ENCODE measurements at regions not wholly inside any gene's neighbourhood (a gene's known extent, or its start where the extent isn't known, plus 50 kb on each side); places are given as distances from the start of the nearest gene placed in this dataset.
A peak's percentile ranks its signal among the peaks of the same experiment; 100 is the strongest.

DNA sequence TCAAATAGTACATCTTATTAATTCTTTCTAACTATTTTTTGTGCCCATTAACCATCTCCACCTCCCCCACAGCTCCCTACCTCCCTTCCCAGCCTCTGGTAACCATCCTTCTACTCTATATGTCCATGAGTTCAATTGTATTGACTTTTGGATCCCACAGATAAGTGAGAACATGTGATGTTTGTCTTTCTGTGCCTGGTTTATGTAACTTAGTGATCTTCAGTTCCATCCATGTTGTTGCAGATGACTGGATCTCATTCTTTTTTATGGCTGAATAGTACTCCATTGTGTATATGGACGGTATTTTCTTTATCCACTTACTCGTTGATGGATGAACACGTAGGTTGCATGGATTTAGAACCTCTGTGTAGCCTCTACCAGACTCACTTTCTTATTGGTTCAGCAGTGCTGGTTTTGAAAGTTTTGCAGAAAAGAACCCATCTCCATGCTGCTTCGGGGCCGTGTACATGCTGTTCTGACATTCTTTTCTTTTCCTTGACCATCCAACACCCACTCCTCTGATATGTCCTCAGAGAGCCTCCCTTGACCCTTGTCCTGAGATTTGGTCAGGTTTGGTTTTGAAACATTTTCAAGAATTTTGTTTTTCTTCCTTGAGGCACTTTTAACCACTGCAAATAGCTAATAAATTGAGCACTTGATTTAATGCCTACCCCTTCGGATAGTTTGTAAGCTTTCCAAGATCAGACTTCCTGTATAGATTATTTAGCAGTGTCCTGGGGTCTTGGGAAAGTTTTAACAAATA is 231.2 kb upstream of the ZFP64 start:
- peaks cover 5 to 34% of the 10 kb centered on the region in 2 donors for H3K9me3 Mint-ChIP-seq
- no peaks in the 10 kb centered on the region for H3K4me1 Mint-ChIP-seq
- ATAC-seq = no peak
- peak overlapping the region in 1 of 2 donors; percentile 78 for H3K27ac Mint-ChIP-seq
- no peak overlapping the region for H3K4me3 Mint-ChIP-seq
- H3K27me3 Mint-ChIP-seq = no peaks in the 10 kb centered on the region
- no peak for DNase-seq

DNA sequence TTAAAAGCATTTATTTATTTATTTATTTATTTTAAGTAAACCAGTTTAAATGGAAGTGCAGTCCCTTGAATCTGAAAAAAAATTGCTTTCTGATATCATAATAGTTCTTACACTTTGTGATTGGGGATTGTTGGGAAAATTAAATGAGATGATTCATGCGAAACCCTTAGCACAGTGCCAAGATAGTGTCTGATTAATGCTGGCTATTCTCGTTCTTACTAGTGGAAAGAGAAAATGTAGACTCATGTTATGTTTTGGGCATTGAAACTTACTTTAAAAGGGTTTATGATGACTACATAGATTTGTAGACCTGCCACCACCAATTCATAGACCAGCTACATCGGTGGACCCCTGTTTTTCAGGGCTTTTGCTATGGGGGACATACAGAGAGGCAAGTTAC is 229.2 kb upstream of the ZFP64 start:
- ATAC-seq (no peak), DNase-seq (no peak)

DNA sequence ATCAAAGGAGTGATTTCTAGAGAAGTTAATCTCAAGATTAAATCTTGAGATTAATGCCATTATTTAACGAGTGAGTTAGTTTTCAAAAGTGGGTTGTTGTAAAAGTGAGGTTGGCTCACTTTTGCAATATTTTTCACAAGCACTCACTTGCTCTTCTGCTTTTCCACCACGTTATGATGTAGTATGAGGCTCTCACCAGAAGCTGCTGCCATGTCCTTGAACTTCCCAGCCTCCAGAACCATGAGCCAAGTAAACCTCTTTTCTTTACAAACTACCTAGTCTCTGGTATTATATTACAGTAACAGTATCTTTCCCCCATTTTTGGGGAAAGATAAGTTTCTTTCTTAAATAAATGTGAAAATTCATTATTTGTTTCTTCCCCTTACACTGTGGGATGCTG is 227.6 kb upstream of the ZFP64 start:
- Mint-ChIP-seq H3K9me3 (peaks cover 5 to 30% of the 10 kb centered on the region in 2 donors), H3K27me3 (no peaks in the 10 kb centered on the region), H3K27ac (no peak overlapping the region), H3K4me3 (no peak overlapping the region), H3K4me1 (peaks cover 5% of the 10 kb centered on the region)
- DNase-seq (no peak), ATAC-seq (no peak)

More for the DNA sequence above, 229.2 kb upstream of the ZFP64 start:
- Mint-ChIP-seq H3K9me3 (peaks cover 5 to 34% of the 10 kb centered on the region in 2 donors), H3K4me3 (no peak overlapping the region), H3K4me1 (no peaks in the 10 kb centered on the region), H3K27me3 (no peaks in the 10 kb centered on the region), H3K27ac (no peak overlapping the region)

GRCh38 chr20:52416953-52417352 is 225.4 kb upstream of the ZFP64 start:
- peaks cover 5% of the 10 kb centered on the region for H3K4me1 Mint-ChIP-seq
- H3K4me3 Mint-ChIP-seq = no peak overlapping the region
- DNase-seq (no peak), ATAC-seq (no peak)
- peaks cover 0 to 20% of the 10 kb centered on the region in 2 donors for H3K9me3 Mint-ChIP-seq
- no peaks in the 10 kb centered on the region for H3K27me3 Mint-ChIP-seq
- H3K27ac Mint-ChIP-seq = no peak overlapping the region

DNA sequence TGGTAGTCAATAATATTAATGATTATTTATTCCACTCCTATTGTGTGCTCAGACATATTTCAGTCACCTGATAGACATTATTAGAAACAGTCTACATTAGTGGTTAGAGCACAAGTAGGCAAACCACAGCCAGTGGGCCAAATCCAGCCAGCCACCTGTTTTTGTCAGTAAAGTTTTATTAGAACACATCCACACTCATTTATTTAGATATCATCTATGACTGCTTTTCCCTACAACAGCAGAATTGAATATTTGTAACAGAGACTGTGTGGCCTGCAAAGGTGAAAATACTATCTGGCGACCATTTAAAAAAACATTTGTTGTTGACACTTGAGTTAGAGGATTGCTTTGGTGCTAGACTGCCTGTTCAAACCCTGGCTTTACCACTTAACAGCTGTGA is 220.0 kb upstream of the ZFP64 start:
- H3K27ac Mint-ChIP-seq = no peak overlapping the region
- H3K4me1 Mint-ChIP-seq = peaks cover 45% of the 10 kb centered on the region

DNA sequence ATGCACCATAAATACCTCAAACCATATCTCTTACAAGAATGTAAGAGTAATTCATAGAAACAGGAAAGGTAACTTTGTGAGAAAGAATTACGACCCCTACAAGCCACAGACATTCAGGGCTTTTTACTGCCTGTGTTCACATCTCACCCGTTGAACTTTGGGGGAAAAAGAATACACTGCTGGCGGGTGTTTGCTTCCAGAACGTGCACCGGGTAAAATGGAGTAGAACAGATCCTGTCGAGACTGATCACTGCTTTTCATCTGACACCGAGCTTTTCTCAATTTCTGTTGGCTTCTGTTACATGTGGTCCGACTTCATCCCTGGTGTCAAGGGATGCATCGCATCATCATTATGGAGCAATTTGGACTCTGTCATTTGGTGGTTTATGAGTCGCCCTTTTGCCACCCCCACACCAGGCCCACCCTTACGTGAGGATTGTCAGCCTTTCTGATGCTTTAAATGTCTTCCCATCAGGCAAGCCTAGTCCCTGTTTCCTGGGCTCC is 219.2 kb upstream of the ZFP64 start:
- H3K27me3 Mint-ChIP-seq = no peaks in the 10 kb centered on the region
- H3K4me3 Mint-ChIP-seq = peak overlapping the region; percentile 62 to 69
- DNase-seq (peak in 1 of 2 donors; percentile 11), ATAC-seq (peak; percentile 66)
- H3K27ac Mint-ChIP-seq = peak overlapping the region; percentile 88 to 95
- H3K9me3 Mint-ChIP-seq = peaks cover 7 to 15% of the 10 kb centered on the region in 2 donors
- H3K4me1 Mint-ChIP-seq = peaks cover 53% of the 10 kb centered on the region

More for the DNA sequence above, 220.0 kb upstream of the ZFP64 start:
- Mint-ChIP-seq H3K27me3 (no peaks in the 10 kb centered on the region), H3K4me3 (no peak overlapping the region), H3K9me3 (peaks cover 7 to 8% of the 10 kb centered on the region in 2 donors)
- no peak for DNase-seq
- no peak for ATAC-seq

GRCh38 chr20:52410182-52410647 is 218.6 kb upstream of the ZFP64 start:
- Mint-ChIP-seq H3K4me3 (peak overlapping the region; percentile 62 to 69), H3K27ac (peak overlapping the region; percentile 88 to 95), H3K4me1 (peaks cover 57% of the 10 kb centered on the region), H3K9me3 (peaks cover 7 to 15% of the 10 kb centered on the region in 2 donors), H3K27me3 (no peaks in the 10 kb centered on the region)
- ATAC-seq (peak; percentile 82), DNase-seq (peak; percentile 18 to 45)

DNA sequence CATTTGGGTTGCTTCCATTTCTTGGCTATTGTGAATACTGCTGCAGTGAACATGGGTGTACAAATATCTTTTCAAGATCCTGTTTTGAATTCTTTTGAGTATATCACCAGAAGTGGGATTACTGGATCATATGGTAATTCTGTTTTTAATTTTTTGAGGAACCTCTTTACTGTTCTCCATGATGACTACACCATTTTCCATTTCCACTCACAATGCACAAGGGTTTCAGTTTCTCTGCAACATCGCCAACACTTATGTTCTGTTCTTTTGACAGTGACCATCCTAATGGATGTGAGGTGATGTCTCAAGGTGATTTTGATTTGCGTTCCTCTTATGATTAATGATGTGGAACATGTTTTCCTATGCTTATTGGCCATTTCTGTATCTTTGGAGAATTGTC is 214.4 kb upstream of the ZFP64 start:
- H3K9me3 Mint-ChIP-seq = peaks cover 7 to 15% of the 10 kb centered on the region in 2 donors
- DNase-seq (no peak), ATAC-seq (no peak)
- H3K4me1 Mint-ChIP-seq = peaks cover 73% of the 10 kb centered on the region
- no peak overlapping the region for H3K4me3 Mint-ChIP-seq
- no peaks in the 10 kb centered on the region for H3K27me3 Mint-ChIP-seq
- peak overlapping the region in 1 of 2 donors; percentile 14 for H3K27ac Mint-ChIP-seq

DNA sequence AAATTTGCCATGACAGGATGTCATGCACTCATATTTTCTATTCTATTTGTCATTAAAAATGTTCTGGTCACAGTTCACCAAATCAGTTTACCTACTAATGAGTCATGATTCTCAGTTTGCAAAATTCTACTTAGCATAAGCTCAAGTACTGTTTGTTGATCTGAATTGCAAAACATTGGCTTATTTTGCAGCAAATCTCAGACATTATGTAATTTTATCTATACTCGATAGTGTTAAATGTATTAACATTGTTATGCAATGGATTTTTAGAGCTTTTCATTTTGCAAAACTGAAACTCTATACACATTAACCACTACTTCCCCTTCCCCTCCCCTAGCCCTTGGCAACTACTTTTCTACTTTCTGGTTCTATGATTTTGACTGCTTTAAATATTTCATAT is 213.8 kb upstream of the ZFP64 start:
- peaks cover 7 to 15% of the 10 kb centered on the region in 2 donors for H3K9me3 Mint-ChIP-seq
- DNase-seq = no peak
- peak overlapping the region in 1 of 2 donors; percentile 60 for H3K27ac Mint-ChIP-seq
- H3K27me3 Mint-ChIP-seq = no peaks in the 10 kb centered on the region
- peak; percentile 81 for ATAC-seq
- H3K4me1 Mint-ChIP-seq = peaks cover 67% of the 10 kb centered on the region
- H3K4me3 Mint-ChIP-seq = peak overlapping the region in 1 of 2 donors; percentile 36

GRCh38 chr20:52404671-52405070 is 213.1 kb upstream of the ZFP64 start:
- DNase-seq (no peak), ATAC-seq (no peak)
- Mint-ChIP-seq H3K4me1 (peaks cover 66% of the 10 kb centered on the region), H3K4me3 (peak overlapping the region; percentile 31 to 36), H3K27ac (peak overlapping the region in 1 of 2 donors; percentile 60), H3K9me3 (peaks cover 7 to 15% of the 10 kb centered on the region in 2 donors), H3K27me3 (no peaks in the 10 kb centered on the region)

- Mint-ChIP-seq H3K4me1 (peaks cover 66% of the 10 kb centered on the region), H3K27ac (no peak overlapping the region), H3K4me3 (peak overlapping the region in 1 of 2 donors; percentile 3), H3K27me3 (no peaks in the 10 kb centered on the region), H3K9me3 (peaks cover 7 to 15% of the 10 kb centered on the region in 2 donors)
- ATAC-seq (peak; percentile 64), DNase-seq (no peak)
Observed at GRCh38 chr20:52402950-52403349, 211.4 kb upstream of the ZFP64 start.

GRCh38 chr20:52402514-52402913 is 210.9 kb upstream of the ZFP64 start:
- H3K9me3 Mint-ChIP-seq = peaks cover 5 to 15% of the 10 kb centered on the region in 2 donors
- no peak for DNase-seq
- H3K4me3 Mint-ChIP-seq = no peak overlapping the region
- no peaks in the 10 kb centered on the region for H3K27me3 Mint-ChIP-seq
- ATAC-seq = no peak
- peaks cover 61% of the 10 kb centered on the region for H3K4me1 Mint-ChIP-seq
- H3K27ac Mint-ChIP-seq = no peak overlapping the region

GRCh38 chr20:52401431-52401830 is 209.9 kb upstream of the ZFP64 start:
- no peak for DNase-seq
- H3K4me1 Mint-ChIP-seq = peaks cover 50% of the 10 kb centered on the region

GRCh38 chr20:52399352-52399751 is 207.8 kb upstream of the ZFP64 start:
- no peak overlapping the region for H3K4me3 Mint-ChIP-seq

More at GRCh38 chr20:52401431-52401830, 209.9 kb upstream of the ZFP64 start:
- Mint-ChIP-seq H3K27me3 (no peaks in the 10 kb centered on the region), H3K4me3 (no peak overlapping the region), H3K27ac (no peak overlapping the region), H3K9me3 (peaks cover 0 to 5% of the 10 kb centered on the region in 2 donors)
- no peak for ATAC-seq

DNA sequence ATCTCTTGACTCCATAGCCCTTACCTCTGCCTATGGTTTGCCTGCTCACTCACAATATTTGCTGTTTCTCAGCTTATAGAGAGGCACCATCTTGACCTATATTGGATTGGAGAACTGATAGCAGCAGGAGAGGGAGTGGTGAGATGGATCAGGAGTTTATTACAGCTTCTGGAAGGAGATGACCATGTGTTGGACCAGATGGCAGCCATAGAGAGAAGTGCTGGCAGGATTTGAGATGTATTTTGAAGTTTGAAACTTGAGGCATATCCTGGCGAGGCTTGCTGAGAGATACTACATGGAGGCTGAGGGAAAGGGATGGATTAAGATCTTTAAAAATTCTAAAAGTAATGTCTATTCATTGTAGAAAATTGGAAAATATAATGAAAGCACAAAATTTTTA is 198.0 kb upstream of the ZFP64 start:
- Mint-ChIP-seq H3K27me3 (no peaks in the 10 kb centered on the region), H3K4me1 (no peaks in the 10 kb centered on the region), H3K9me3 (no peaks in the 10 kb centered on the region), H3K4me3 (no peak overlapping the region), H3K27ac (no peak overlapping the region)
- DNase-seq (no peak), ATAC-seq (no peak)

More at GRCh38 chr20:52399352-52399751, 207.8 kb upstream of the ZFP64 start:
- no peaks in the 10 kb centered on the region for H3K27me3 Mint-ChIP-seq
- H3K27ac Mint-ChIP-seq = peak overlapping the region in 1 of 2 donors; percentile 21
- ATAC-seq (no peak), DNase-seq (no peak)
- H3K4me1 Mint-ChIP-seq = peaks cover 30% of the 10 kb centered on the region
- no peaks in the 10 kb centered on the region for H3K9me3 Mint-ChIP-seq

- no peak overlapping the region for H3K27ac Mint-ChIP-seq
- H3K9me3 Mint-ChIP-seq = peaks cover 0 to 7% of the 10 kb centered on the region in 2 donors
- no peak overlapping the region for H3K4me3 Mint-ChIP-seq
- no peak for DNase-seq
- no peaks in the 10 kb centered on the region for H3K27me3 Mint-ChIP-seq
- peaks cover 13% of the 10 kb centered on the region for H3K4me1 Mint-ChIP-seq
- ATAC-seq = no peak
Observed at GRCh38 chr20:52383995-52384621, 192.5 kb upstream of the ZFP64 start.
